Lower lobe of right lung (tissue), 2 donors: ENCODE measurements at regions not wholly inside any gene's neighbourhood (a gene's known extent, or its start where the extent isn't known, plus 50 kb on each side); places are given as distances from the start of the nearest gene placed in this dataset.

Experiments
- ATAC-seq, 2 donors: fragments of 200-7000 bp; cut with Tn5 transposase; one replicate each; pipeline ENCODE4 v1.9.1; 2020 to 2022; ENCODE audit warnings: mild to moderate bottlenecking in 2 of 2, moderate library complexity in 2 of 2
- DNase-seq: peaks from one replicate; pipeline ENCODE4 v3.0.0-alpha.2; 2020
- H3K27ac ChIP-seq: fragments of 200-600 bp; one replicate; pipeline ENCODE4 v1.8.0; 2022
- H3K27me3 ChIP-seq: fragments of 200-600 bp; one replicate; pipeline ENCODE4 v1.8.0; 2022; ENCODE audit warnings: low read depth
- H3K36me3 ChIP-seq: fragments of 200-600 bp; one replicate; pipeline ENCODE4 v1.8.0; 2022; ENCODE audit warnings: mild to moderate bottlenecking
- H3K4me1 ChIP-seq: fragments of 200-600 bp; one replicate; pipeline ENCODE4 v1.8.0; 2022
- H3K4me3 ChIP-seq: fragments of 200-600 bp; one replicate; pipeline ENCODE4 v1.8.0; 2022; ENCODE audit warnings: mild to moderate bottlenecking
- H3K9me3 ChIP-seq: fragments of 200-600 bp; one replicate; pipeline ENCODE4 v1.8.0; 2022
- intact Hi-C: fragments of 100-400 bp; cut with DNase I; formaldehyde crosslinking; loops from one replicate; pipeline ENCODE4 v1.11.0; 2022
- TF ChIP-seq, protein P1 (sequence below): fragments of 200-600 bp; IDR thresholded peaks from one replicate; pipeline ENCODE4 v1.8.0; 2022; ENCODE audit warnings: antibody characterized with exemption, mild to moderate bottlenecking
- donor health status: DM: no; HTN: yes; CAD: no; lungs with severe emphysema.

DNA sequence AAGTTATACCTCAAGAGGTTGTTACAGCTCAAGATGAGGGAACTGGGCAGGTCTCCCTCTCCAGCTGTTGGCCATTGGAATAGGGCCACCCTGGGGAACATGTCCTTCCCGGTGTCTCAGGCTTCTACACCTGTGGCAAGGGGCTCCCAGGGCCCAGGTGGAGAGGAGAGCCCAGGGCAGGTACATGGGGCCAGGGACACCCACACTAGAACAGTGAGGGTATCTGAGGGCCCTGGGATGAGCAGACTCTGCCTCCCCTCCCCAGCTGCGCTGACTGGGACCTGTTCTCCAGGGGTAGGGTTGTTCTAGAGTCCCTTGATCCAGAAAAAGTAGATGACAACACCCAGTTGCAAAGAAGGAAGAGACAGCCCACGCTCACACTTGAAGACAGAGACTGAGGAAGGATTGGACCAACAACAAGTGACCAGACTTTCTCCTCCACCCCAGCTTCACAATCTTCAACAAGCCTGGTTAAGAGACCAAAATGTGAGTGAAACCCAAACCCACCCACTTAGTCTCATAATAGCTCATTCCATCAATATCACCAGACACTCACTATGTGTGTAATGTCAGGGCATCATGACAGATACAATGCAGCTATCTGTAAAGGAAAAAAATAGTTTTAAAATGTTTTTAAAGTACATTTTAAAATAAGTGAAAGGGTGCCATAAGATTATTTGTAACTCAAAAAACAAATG is 439.3 kb downstream of the NPHP4 start:
- ATAC-seq, result no peak
- DNase-seq, result no peak
- TF ChIP-seq, protein P1, sequence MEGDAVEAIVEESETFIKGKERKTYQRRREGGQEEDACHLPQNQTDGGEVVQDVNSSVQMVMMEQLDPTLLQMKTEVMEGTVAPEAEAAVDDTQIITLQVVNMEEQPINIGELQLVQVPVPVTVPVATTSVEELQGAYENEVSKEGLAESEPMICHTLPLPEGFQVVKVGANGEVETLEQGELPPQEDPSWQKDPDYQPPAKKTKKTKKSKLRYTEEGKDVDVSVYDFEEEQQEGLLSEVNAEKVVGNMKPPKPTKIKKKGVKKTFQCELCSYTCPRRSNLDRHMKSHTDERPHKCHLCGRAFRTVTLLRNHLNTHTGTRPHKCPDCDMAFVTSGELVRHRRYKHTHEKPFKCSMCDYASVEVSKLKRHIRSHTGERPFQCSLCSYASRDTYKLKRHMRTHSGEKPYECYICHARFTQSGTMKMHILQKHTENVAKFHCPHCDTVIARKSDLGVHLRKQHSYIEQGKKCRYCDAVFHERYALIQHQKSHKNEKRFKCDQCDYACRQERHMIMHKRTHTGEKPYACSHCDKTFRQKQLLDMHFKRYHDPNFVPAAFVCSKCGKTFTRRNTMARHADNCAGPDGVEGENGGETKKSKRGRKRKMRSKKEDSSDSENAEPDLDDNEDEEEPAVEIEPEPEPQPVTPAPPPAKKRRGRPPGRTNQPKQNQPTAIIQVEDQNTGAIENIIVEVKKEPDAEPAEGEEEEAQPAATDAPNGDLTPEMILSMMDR, result no peak
- H3K27me3 ChIP-seq, result no peaks in the 10 kb centered on the region
- intact Hi-C loops, result no loop called here
- no peak overlapping the region for H3K27ac ChIP-seq
- no peaks in the 10 kb centered on the region for H3K4me1 ChIP-seq
- no peaks in the 10 kb centered on the region for H3K36me3 ChIP-seq
- H3K4me3 ChIP-seq, result no peak overlapping the region
- no peaks in the 10 kb centered on the region for H3K9me3 ChIP-seq

DNA sequence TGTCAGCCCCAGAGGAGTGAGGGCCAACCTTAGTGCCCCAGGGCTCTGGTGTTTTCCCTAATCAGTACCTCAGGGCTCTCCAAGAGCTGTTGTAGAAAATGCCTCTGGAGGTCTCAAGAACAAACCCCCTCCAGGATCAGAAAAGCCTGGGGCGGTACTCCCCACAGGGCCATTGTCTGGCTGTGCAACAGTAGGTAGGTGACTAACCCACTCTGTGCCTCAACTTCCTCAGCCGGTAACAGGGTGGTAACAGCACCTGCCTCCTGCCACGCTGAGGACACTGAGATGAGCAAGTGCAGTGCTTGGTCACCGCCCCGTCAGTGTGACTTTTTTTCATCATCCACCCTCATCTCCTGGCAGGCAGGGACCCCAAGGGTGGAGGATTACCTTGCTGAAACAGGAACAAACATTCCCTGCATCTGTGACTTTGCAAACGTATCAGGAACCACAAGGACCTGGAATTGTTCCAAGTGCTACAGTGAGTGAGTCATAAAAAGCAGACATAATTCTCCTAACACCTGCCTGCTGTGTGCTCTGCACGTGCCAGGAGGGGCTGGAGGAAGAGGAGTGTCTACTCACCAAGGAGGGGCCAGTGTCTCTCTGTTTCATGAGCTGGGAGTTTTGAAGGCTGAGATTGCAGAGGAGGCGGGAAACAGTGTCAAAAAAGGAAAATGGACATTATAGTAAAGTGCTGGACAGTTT is 440.8 kb downstream of the NPHP4 start:
- DNase-seq, result no peak
- ATAC-seq, result peak; percentile 43 to 45
- intact Hi-C loops, result no loop called here
- Histone ChIP-seq H3K36me3 (no peaks in the 10 kb centered on the region), H3K9me3 (no peaks in the 10 kb centered on the region), H3K4me1 (no peaks in the 10 kb centered on the region), H3K27me3 (no peaks in the 10 kb centered on the region), H3K27ac (no peak overlapping the region), H3K4me3 (no peak overlapping the region)
- TF ChIP-seq, protein P1, result no peak

DNA sequence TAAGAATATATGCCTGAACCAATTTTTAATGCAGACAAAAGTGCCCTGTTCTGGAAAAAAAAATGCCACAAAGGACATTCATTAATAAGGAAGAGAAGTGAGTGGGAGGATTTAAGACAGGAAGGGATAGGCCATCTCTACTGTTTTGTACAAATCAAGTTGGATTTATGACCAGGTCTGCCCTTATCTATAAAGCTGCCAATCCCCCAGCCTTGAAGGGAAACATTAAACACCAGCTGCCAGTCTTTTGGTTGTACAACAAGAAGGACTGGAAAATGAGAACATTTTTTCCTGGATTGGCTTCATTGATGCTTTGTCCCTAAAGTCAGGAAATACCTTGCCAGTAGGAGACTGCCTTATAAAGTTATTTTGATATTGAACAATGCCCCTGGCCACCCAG is 444.0 kb downstream of the NPHP4 start:
- H3K9me3 ChIP-seq, result no peaks in the 10 kb centered on the region
- DNase-seq, result no peak
- no peak for ATAC-seq
- no peaks in the 10 kb centered on the region for H3K4me1 ChIP-seq
- TF ChIP-seq, protein P1, result no peak
- no peaks in the 10 kb centered on the region for H3K27me3 ChIP-seq
- H3K27ac ChIP-seq, result no peak overlapping the region
- H3K36me3 ChIP-seq, result no peaks in the 10 kb centered on the region
- H3K4me3 ChIP-seq, result no peak overlapping the region
- intact Hi-C loops, result no loop called here

DNA sequence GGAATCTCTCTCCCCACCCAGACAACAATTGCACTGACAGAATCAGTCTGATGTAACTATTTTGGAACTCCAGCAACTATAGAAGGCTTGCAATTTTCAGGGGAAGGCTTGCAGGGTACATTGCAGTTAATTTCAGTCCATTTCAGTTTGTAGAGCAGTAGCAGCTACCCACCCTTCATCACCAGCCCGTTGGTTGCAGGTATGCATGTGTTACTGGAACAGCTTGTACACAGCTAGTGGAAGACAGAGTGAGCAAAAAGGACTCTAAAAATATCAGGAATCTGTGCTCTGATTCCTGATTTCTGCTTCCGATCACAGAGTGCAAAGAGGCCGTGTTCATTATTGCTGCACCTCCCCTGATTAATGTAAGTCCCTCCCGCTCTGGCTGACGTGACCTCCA is 449.0 kb downstream of the NPHP4 start:
- TF ChIP-seq, protein P1, result no peak
- ATAC-seq (no peak), DNase-seq (no peak)
- no peaks in the 10 kb centered on the region for H3K36me3 ChIP-seq
- no peak overlapping the region for H3K4me3 ChIP-seq
- H3K27ac ChIP-seq, result no peak overlapping the region
- intact Hi-C loops, result no loop called here
- no peaks in the 10 kb centered on the region for H3K27me3 ChIP-seq
- no peaks in the 10 kb centered on the region for H3K9me3 ChIP-seq
- H3K4me1 ChIP-seq, result no peaks in the 10 kb centered on the region

DNA sequence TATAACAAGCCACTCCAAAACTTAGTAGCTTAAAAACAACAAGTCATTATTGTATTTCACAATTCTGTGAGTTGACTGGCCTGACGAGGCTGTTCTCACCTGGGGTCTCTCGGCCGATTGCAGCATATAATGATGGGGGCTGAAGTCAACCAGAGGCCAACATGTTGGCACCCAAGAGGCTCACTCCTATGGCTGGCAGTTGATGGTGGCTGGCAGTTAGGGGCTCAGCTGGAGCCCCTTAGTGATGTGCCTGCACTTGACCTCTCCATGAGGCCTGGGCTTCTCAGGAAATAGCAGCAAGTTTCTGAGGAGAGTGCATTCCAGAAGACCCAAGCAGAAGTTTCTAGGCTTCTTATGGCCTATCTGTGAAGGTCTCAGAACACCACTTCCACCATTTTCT is 459.4 kb downstream of the NPHP4 start:
- H3K9me3 ChIP-seq, result no peaks in the 10 kb centered on the region
- no peak overlapping the region for H3K4me3 ChIP-seq
- no peaks in the 10 kb centered on the region for H3K27me3 ChIP-seq
- no peak for DNase-seq
- ATAC-seq, result no peak
- no peak overlapping the region for H3K27ac ChIP-seq
- H3K36me3 ChIP-seq, result no peaks in the 10 kb centered on the region
- H3K4me1 ChIP-seq, result no peaks in the 10 kb centered on the region
- TF ChIP-seq, protein P1, result no peak
- intact Hi-C loops, result no loop called here
